A673 (cell line): ENCODE measurements at regions not wholly inside any gene's neighbourhood (a gene's known extent, or its start where the extent isn't known, plus 50 kb on each side); places are given as distances from the start of the nearest gene placed in this dataset.

ENCODE experiments used
- BruUV-seq: library from RNA; stranded (reverse); fragments of 400-500 nt; replicated peaks from 2 replicates; lab custom pipeline; 2021; lab: Mats Ljungman, UMichigan
- CTCF ChIA-PET: fragments of 300-600 bp; sonication (Branson Sonifier 250); formaldehyde crosslinking; loops from one replicate; lab custom pipeline; 2022; ENCODE audit warnings: antibody characterized with exemption; lab: Charles Lee
- POLR2A ChIA-PET: fragments of 300-600 bp; sonication (Branson Sonifier 250); formaldehyde crosslinking; loops from one replicate; lab custom pipeline; 2022; ENCODE audit warnings: antibody characterized with exemption; ENCODE audit not compliant: low non-redundant PET; lab: Charles Lee
- DNase-seq: peaks from one replicate; pipeline ENCODE4 v3.0.0-alpha.2; 2015; ENCODE audit warnings: low spot score
- H3K27ac ChIP-seq: fragments of 200-600 bp; sonication (generic); 2 replicates; pipeline ENCODE4 v1.5.1; 2016; ENCODE audit warnings: mixed run types, low read depth, mild to moderate bottlenecking, mixed read lengths, antibody characterized with exemption, low read length; ENCODE audit not compliant: poor library complexity, severe bottlenecking
- H3K27me3 ChIP-seq: fragments of 200-600 bp; sonication (generic); replicated peaks from 2 replicates; pipeline ENCODE4 v1.6.1; 2017; ENCODE audit warnings: mixed run types, low read depth, mild to moderate bottlenecking, mixed read lengths, antibody characterized with exemption, low read length; ENCODE audit not compliant: insufficient read depth, poor library complexity
- H3K36me3 ChIP-seq: fragments of 200-600 bp; sonication (generic); 2 replicates; pipeline ENCODE4 v1.6.1; 2016; ENCODE audit warnings: mixed run types, mild to moderate bottlenecking, mixed read lengths, antibody characterized with exemption, low read length; ENCODE audit not compliant: insufficient read depth, poor library complexity, severe bottlenecking
- H3K4me1 ChIP-seq: fragments of 200-600 bp; sonication (generic); 2 replicates; pipeline ENCODE4 v1.6.1; 2017; ENCODE audit warnings: mixed run types, mild to moderate bottlenecking, mixed read lengths, antibody characterized with exemption, low read length; ENCODE audit not compliant: insufficient read depth, poor library complexity, severe bottlenecking
- H3K4me3 ChIP-seq: fragments of 200-600 bp; sonication (generic); 2 replicates; pipeline ENCODE4 v1.5.1; 2016; ENCODE audit warnings: low read depth, mixed run types, mild to moderate bottlenecking, mixed read lengths, low read length; ENCODE audit not compliant: poor library complexity, severe bottlenecking
- H3K9me3 ChIP-seq: fragments of 200-600 bp; sonication (generic); 2 replicates; pipeline ENCODE4 v1.6.1; 2016; ENCODE audit warnings: mixed run types, low read depth, mild to moderate bottlenecking, mixed read lengths, antibody characterized with exemption, low read length; ENCODE audit not compliant: poor library complexity, severe bottlenecking
- EZH2 ChIP-seq: fragments of 200-600 bp; sonication (generic); IDR thresholded peaks from 2 replicates; pipeline ENCODE4 v1.6.1; 2017; ENCODE audit warnings: borderline replicate concordance, low read depth, mild to moderate bottlenecking, mixed read lengths, antibody characterized with exemption, low read length; ENCODE audit not compliant: poor library complexity, severe bottlenecking
- intact Hi-C: fragments of 100-400 bp; cut with micrococcal nuclease; formaldehyde crosslinking; loops from one replicate; pipeline ENCODE4 v1.10.0; 2022; ENCODE audit not compliant: unreplicated experiment
- TF ChIP-seq, protein P1 (sequence below): fragments of 300-800, 200-600 bp; sonication (generic); conservative IDR thresholded peaks from 2 replicates; pipeline ENCODE4 v1.5.1; 2017; ENCODE audit warnings: low read depth, mild to moderate bottlenecking, antibody characterized with exemption, low read length, moderate library complexity, mixed read lengths

DNA sequence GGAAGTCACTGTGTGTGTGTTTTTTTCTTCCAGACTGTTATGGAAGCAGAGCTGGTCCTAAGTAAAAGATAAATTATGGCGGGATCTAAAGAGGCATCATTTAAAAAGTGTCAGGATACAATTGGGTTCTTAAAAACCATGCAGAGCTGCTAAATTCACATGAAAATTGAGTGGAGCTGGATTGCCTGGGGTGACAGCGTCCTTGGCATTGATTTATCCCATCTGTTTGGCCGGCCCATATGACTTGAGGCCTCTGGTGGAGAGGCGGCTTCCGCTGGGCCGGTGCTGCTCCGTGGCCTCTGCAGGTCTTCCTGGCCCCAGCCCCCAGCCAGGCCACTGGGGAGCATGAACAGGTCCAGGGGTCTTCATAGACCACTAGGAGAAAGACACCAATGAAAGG, 165.5 kb downstream of the GLI2 start:
- intact Hi-C loops, result no loop called here
- Histone ChIP-seq H3K27ac (no peak overlapping the region), H3K9me3 (no peaks in the 10 kb centered on the region), H3K4me3 (no peak overlapping the region), H3K27me3 (no peaks in the 10 kb centered on the region), H3K36me3 (no peaks in the 10 kb centered on the region), H3K4me1 (peaks cover 29% of the 10 kb centered on the region)
- no TSS peak for BruUV-seq
- ChIA-PET CTCF (no interaction called here), POLR2A (no interaction called here)
- DNase-seq, result no peak
- TF ChIP-seq, protein P1, sequence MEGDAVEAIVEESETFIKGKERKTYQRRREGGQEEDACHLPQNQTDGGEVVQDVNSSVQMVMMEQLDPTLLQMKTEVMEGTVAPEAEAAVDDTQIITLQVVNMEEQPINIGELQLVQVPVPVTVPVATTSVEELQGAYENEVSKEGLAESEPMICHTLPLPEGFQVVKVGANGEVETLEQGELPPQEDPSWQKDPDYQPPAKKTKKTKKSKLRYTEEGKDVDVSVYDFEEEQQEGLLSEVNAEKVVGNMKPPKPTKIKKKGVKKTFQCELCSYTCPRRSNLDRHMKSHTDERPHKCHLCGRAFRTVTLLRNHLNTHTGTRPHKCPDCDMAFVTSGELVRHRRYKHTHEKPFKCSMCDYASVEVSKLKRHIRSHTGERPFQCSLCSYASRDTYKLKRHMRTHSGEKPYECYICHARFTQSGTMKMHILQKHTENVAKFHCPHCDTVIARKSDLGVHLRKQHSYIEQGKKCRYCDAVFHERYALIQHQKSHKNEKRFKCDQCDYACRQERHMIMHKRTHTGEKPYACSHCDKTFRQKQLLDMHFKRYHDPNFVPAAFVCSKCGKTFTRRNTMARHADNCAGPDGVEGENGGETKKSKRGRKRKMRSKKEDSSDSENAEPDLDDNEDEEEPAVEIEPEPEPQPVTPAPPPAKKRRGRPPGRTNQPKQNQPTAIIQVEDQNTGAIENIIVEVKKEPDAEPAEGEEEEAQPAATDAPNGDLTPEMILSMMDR, result no peak
- TF ChIP-seq EZH2, result no peak

DNA sequence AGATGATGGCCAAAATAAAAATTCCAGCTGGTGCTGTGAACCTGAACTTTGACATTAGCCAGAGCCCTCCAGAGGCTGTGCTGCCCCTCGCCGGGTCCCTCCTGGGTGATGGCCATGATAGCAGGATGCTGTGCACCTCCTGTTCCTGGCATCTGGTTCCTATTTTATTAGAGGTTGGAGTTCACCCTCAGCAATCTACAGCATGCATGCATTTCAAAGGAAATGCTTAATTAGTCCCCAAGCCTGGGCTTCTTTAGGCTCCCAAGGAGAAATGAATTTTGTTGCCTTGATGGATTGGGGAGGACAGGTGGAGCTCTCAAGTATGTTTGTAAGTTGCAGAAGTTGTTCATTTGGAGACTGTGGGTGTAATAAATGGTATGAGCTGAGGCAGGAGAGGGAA, 166.9 kb downstream of the GLI2 start:
- Histone ChIP-seq H3K9me3 (no peaks in the 10 kb centered on the region), H3K27me3 (no peaks in the 10 kb centered on the region), H3K4me3 (no peak overlapping the region), H3K36me3 (no peaks in the 10 kb centered on the region), H3K4me1 (peaks cover 29% of the 10 kb centered on the region), H3K27ac (no peak overlapping the region)
- intact Hi-C loops, result no loop called here
- no peak for DNase-seq
- ChIA-PET POLR2A (no interaction called here), CTCF (no interaction called here)
- no peak for TF ChIP-seq EZH2
- TF ChIP-seq, protein P1, result no peak
- no TSS peak for BruUV-seq

DNA sequence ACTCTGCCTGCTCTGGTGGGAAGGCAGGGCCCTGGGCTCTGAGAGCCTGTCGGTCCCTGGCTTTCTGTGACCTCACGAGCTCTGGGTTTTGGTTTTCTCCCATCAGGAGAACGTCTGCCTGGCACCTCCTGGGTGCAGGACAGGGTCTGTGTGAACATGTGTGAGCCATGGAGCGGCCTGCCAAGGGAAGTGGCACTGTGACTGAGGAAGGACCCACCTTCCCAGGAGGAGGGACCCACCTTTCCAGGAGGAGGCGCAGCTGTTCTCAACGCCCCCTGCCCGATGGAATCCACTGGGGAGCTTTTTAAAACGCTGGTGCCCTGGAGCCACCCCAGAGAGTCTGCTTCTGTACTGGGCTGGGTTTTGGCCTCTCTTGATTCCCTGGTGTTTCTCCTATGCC, 168.7 kb downstream of the GLI2 start:
- CTCF ChIA-PET, result no interaction called here
- Histone ChIP-seq H3K36me3 (no peaks in the 10 kb centered on the region), H3K4me1 (peaks cover 19% of the 10 kb centered on the region), H3K27me3 (no peaks in the 10 kb centered on the region), H3K4me3 (no peak overlapping the region), H3K9me3 (no peaks in the 10 kb centered on the region), H3K27ac (peak overlapping the region; percentile 12)
- intact Hi-C loops, result no loop called here
- no TSS peak for BruUV-seq
- TF ChIP-seq, protein P1, result no peak
- TF ChIP-seq EZH2, result no peak
- no peak for DNase-seq
- POLR2A ChIA-PET, result no interaction called here
